SJSA1 (cell line): ENCODE measurements at regions not wholly inside any gene's neighbourhood (a gene's known extent, or its start where the extent isn't known, plus 50 kb on each side); places are given as distances from the start of the nearest gene placed in this dataset.

Experiments used
- DNase-seq, 2 experiments: peaks; one replicate each; pipeline ENCODE4 v3.0.0-alpha.2; 2015 to 2020; ENCODE audit warnings: low spot score in 2 of 2, low read depth in 1 of 2
- H3K27ac ChIP-seq: fragments of 250-450 bp; sonication (Bioruptor Pico); 2 replicates; pipeline ENCODE4 v1.5.1; 2020; ENCODE audit warnings: mild to moderate bottlenecking, moderate library complexity
- H3K27me3 ChIP-seq: fragments of 250-450 bp; sonication (Bioruptor Pico); replicated peaks from 2 replicates; pipeline ENCODE4 v1.5.1; 2020; ENCODE audit warnings: mild to moderate bottlenecking, moderate library complexity
- H3K36me3 ChIP-seq: fragments of 250-450 bp; sonication (Bioruptor Pico); 2 replicates; pipeline ENCODE4 v1.5.1; 2020; ENCODE audit warnings: mild to moderate bottlenecking
- H3K4me1 ChIP-seq: fragments of 250-450 bp; sonication (Bioruptor Pico); replicated peaks from 2 replicates; pipeline ENCODE4 v1.6.1; 2021; ENCODE audit warnings: mild to moderate bottlenecking
- H3K4me3 ChIP-seq: fragments of 250-450 bp; sonication (Bioruptor Pico); 2 replicates; pipeline ENCODE4 v1.5.1; 2020; ENCODE audit warnings: mild to moderate bottlenecking
- H3K9me3 ChIP-seq: fragments of 250-450 bp; sonication (Bioruptor Pico); replicated peaks from 2 replicates; pipeline ENCODE4 v1.5.1; 2020; ENCODE audit warnings: mild to moderate bottlenecking

DNA sequence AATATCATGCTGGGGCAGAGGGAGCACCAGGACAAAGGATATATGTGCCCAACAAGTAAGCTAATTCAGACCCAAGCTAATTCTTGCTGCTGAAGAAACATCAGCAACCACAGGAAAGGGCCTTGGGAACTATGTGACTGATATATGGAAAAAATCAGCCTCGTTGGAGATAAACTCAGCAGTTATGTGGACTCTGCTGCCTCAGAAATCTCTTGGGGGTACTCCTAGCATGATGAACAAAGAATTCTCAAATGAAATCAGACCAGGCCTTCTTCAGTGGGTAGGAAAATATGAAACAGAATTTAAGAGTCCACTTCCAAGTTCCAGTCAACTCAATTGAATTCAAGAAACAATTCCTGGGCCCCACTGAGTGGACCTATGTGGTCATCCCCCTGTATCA, 367.9 kb downstream of the TNS1 start:
- Histone ChIP-seq H3K27ac (no peak overlapping the region), H3K27me3 (no peaks in the 10 kb centered on the region), H3K4me1 (no peaks in the 10 kb centered on the region), H3K36me3 (no peaks in the 10 kb centered on the region), H3K4me3 (no peak overlapping the region), H3K9me3 (no peaks in the 10 kb centered on the region)
- DNase-seq = no peak

DNA sequence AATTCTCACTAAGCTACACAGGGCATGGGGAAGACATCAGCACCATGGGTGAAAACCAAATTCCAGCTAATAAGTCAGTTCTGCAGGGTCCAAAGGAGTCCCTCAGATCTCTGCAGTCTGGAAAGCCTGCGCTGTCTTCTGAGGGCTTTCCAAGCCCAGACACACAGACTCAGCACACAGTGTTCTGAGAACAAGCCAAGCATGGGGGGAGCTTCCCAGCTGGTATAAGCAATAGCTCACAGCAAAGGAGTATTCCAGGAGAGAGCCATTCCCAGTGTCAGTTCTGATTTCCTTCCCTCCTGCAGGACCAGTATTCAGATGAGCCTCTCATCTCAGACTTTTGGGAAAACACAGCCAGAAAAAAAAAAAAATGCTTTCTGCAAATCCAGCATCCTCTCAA, 370.8 kb downstream of the TNS1 start:
- Histone ChIP-seq H3K9me3 (no peaks in the 10 kb centered on the region), H3K4me3 (no peak overlapping the region), H3K27me3 (no peaks in the 10 kb centered on the region), H3K4me1 (no peaks in the 10 kb centered on the region), H3K27ac (no peak overlapping the region), H3K36me3 (no peaks in the 10 kb centered on the region)
- no peak for DNase-seq

DNA sequence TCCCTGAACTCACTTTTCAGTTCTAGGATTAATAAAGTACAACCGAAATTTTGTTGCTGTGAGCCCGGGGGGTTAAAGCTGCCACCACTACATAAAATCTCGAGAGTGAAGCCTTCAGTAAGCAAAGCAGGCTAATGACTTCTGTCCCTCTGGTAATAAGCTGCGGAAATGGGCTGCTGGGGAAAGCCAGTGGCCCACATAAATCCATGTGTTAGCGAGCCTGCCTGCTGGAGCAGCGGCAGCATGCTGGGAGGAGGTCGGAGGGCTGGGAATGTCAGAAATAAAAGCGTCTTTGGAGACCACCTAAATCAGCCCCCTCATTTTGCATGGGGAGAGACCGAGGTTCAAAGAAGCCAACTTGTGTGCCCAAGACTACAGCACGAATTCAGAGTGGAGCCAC, 371.7 kb downstream of the TNS1 start:
- Histone ChIP-seq H3K9me3 (no peaks in the 10 kb centered on the region), H3K27ac (no peak overlapping the region), H3K4me3 (no peak overlapping the region), H3K4me1 (no peaks in the 10 kb centered on the region), H3K27me3 (no peaks in the 10 kb centered on the region), H3K36me3 (no peaks in the 10 kb centered on the region)
- DNase-seq = no peak

DNA sequence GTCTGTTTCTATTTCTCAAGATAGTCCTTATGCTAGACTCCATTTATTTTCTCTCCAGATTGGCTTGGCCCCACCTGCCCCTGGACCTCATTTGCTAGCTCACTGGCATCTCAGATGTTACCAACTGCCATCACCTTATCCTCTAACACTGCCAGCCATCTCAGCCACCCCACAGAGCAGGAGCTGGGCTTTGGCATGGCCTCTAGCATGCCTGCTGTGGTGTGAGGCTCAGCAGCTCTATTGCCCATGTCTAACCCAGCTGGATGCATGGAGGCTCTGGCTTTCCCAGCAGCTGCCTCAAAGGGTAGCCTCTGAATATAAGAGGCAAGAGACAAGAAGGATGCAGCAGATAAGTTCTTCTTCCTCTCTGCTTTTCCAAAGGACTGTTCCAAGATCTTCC, 373.4 kb downstream of the TNS1 start:
- H3K4me3 ChIP-seq = no peak overlapping the region
- no peak for DNase-seq
- H3K36me3 ChIP-seq = no peaks in the 10 kb centered on the region
- no peak overlapping the region for H3K27ac ChIP-seq
- H3K27me3 ChIP-seq = no peaks in the 10 kb centered on the region
- no peaks in the 10 kb centered on the region for H3K9me3 ChIP-seq
- H3K4me1 ChIP-seq = no peaks in the 10 kb centered on the region

DNA sequence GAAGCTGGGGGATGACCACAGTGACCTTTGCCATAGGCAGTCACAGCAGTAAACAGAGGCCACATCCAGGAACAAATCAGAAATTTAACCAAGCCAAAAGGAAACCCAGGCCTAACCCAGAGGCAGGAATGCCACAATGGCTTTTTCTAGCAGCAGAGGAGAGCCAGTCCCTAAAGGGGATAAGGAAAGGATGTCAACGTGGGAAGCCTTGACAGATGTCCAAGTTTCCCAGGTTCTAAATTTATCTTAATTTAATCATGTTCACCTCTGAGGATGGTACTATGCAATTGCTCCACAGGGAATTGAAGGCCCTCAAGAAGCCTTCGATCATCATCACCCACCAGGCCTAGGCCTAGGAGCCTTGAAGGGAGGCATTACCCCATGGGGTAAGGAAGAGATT, 374.7 kb downstream of the TNS1 start:
- no peak overlapping the region for H3K4me3 ChIP-seq
- no peak for DNase-seq
- no peak overlapping the region for H3K27ac ChIP-seq
- H3K27me3 ChIP-seq = no peaks in the 10 kb centered on the region
- H3K9me3 ChIP-seq = no peaks in the 10 kb centered on the region
- H3K4me1 ChIP-seq = no peaks in the 10 kb centered on the region
- no peaks in the 10 kb centered on the region for H3K36me3 ChIP-seq

DNA sequence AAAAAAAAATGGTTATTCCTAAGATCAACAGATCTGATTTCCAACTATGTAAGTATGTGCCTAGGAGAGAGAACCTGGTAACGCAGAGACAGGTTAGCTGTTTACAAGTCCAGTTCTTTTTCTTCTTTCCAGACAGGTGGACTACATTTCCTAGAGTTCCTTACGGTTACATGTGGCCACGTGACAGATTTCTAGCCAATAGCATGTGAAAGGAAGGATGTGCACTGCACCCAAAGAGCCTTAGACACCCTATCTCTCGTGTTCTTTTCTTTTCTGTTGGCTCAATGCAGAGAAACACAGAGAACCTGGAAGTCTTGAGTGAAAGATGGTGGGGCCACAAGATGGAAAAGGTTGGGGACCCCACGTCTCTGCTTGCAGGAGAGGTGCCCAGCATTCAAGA, 375.9 kb downstream of the TNS1 start:
- peaks cover 10% of the 10 kb centered on the region for H3K4me1 ChIP-seq
- no peaks in the 10 kb centered on the region for H3K27me3 ChIP-seq
- no peak overlapping the region for H3K4me3 ChIP-seq
- no peak overlapping the region for H3K27ac ChIP-seq
- DNase-seq = no peak
- no peaks in the 10 kb centered on the region for H3K9me3 ChIP-seq
- H3K36me3 ChIP-seq = no peaks in the 10 kb centered on the region

DNA sequence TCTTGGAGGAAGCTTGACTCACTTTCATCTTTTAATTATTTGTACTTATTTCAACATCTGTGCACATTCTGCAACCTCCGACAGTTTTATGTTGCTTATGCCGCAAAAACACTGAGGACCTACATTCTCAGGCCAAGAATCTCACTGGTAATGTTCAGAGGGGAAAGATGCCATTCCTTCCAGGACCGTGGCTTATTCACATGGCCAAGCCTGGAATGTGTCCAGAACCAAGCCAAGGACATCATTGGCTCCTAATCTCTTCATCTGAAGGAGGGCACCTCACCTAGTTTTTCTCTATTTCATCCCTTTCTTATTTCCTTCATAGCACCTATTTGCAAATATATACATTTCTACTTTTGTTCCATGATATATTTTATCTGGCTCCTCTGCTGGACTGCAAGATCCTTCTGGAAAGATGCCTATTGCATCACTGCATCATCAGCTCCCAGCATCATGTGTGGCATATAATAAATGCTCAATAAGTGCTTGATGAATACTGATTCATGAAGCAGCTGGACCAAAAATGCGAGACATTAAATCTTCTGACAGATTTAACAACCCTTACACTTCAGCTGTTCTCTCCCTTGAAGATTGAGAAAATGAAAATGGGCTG, 377.1 kb downstream of the TNS1 start:
- no peaks in the 10 kb centered on the region for H3K9me3 ChIP-seq
- no peak overlapping the region for H3K4me3 ChIP-seq
- peaks cover 17% of the 10 kb centered on the region for H3K4me1 ChIP-seq
- H3K36me3 ChIP-seq = no peaks in the 10 kb centered on the region
- no peak overlapping the region for H3K27ac ChIP-seq
- no peak for DNase-seq
- no peaks in the 10 kb centered on the region for H3K27me3 ChIP-seq

DNA sequence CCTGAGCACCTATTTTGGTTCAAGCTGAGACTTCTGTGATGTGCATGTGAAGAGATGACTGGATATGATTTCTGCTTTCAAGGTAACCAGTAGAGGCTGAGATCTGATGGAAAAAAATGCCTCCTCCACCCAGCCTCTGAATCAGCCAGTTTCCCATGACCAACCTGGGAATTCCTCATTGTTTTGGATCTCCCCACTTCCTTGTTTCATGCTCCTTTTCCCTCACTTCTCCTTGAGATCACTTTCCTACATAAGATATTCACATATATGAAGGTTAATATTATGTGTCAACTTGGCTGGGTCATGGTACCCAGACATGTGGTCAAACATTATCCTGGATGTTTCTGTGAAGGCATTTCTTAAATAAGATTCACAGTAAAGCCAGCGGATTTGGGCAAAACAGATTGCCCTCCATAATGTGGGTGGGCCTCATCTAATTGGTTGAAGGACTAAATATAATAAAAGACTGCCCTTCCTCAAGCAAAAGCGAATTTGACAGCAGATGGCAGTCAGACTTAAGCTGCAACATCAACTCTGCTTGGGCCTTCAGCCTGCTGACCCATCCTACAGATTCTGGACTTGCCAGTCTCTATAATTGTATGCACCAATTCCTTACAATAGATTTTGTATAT, 379.4 kb downstream of the TNS1 start:
- H3K27me3 ChIP-seq = no peaks in the 10 kb centered on the region
- H3K27ac ChIP-seq = no peak overlapping the region
- H3K4me1 ChIP-seq = peaks cover 17% of the 10 kb centered on the region
- no peaks in the 10 kb centered on the region for H3K36me3 ChIP-seq
- no peak overlapping the region for H3K4me3 ChIP-seq
- H3K9me3 ChIP-seq = no peaks in the 10 kb centered on the region
- no peak for DNase-seq

DNA sequence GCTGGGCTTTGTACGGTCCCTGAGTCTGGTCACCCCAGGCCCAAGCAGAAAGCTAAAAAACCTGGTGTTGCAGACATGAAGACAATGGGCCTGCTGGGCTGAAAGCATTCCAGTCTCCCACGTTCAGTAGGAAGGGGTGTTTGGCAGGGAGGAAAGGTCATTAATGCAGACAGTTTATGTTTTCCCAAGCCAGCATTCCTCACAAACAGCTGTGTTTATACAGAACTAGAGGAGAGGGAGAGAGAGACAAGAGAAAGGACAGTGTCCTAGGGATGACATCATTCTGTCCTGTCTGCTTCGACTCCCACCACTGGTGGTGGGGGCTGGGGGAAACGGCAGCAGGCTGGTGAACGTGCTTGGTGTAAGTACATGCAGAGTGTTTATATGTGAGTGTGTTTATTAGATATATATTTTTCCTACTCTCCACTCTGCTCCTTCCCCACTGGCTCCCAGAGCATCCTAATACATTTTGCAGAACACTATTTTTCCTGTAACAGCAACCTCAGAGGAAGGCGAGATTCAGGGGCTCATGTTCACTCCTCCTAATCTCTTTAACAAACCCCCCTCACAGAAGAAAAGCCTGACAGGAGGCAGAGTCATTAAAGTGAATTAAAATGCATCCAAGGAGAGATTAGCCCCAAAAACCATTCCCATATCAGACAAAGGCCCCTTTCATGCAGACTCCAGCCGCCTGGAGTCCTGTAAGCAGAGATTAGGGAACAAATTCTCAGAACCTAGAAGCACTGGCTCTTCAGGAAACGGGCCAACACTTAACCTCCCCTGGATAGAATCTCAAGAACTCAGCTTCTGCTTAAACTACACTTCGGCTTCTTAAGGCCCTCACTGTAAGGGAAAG, 380.4 kb downstream of the TNS1 start:
- H3K4me3 ChIP-seq = no peak overlapping the region
- DNase-seq = peak; percentile 69 to 90
- H3K27ac ChIP-seq = no peak overlapping the region; the same call in 1 of the 2 replicates
- H3K4me1 ChIP-seq = peaks cover 17% of the 10 kb centered on the region
- no peaks in the 10 kb centered on the region for H3K9me3 ChIP-seq
- no peaks in the 10 kb centered on the region for H3K27me3 ChIP-seq
- no peaks in the 10 kb centered on the region for H3K36me3 ChIP-seq

DNA sequence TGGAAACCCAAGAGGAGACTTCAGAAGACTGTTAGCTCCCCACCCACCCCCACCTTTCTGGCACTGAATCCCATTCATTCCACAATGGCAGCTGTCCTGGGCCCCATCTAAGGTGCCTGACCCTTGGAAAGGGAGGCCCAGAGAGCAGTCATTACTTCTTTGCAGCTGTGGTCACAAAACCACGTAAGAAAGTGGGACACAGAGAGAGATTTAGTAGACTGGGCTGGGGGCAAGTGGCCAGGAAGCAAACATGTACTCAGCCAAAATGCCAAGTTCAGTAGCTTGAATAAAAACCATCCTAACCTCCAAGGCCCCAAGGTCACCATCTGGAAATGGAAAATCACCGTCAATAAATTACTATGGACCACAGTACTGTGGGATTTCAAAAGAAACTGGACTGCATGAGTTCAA, 381.4 kb downstream of the TNS1 start:
- no peaks in the 10 kb centered on the region for H3K27me3 ChIP-seq
- peaks cover 17% of the 10 kb centered on the region for H3K4me1 ChIP-seq
- no peak for DNase-seq
- no peaks in the 10 kb centered on the region for H3K36me3 ChIP-seq
- no peak overlapping the region for H3K27ac ChIP-seq
- no peaks in the 10 kb centered on the region for H3K9me3 ChIP-seq
- no peak overlapping the region for H3K4me3 ChIP-seq

DNA sequence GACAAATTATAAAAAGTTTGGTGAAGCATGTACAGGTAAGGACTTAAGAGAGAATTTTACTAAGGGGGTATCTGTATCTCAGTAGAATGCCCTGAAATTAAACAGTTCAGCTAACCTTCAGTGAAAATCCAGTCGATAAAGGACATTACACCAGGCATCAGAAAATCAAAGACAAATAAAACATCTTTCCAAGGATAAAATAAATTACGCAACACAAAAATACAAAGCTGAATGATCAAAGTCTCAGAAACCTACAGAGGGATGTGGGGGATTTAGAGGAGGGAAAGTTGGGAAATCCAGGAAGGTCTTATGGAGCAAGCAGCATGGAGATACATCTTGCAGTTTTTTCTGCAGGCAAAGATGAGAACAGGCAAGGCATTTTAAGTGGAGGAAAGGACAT, 384.1 kb downstream of the TNS1 start:
- no peaks in the 10 kb centered on the region for H3K27me3 ChIP-seq

DNA sequence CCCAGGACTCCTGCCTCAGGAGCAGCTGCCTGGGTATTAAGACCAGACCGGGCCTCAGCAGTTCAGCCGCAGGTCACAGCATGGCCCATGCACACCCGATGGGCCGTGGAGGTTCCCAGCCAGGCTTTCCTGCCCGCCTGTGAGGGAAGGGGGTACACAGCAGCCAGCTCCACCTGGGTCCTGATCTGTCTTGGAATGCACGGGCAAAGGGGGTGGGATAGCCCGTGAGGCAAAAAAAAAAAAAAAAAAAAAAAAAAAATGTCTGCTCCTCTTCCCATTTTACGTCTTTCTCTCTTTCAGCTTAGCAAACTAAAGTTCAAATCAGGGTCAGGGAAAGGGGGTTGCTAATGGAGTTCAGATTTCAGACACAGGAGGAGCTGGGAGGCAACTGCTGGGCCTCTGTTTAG, 385.2 kb downstream of the TNS1 start:
- Histone ChIP-seq H3K4me1 (peaks cover 14% of the 10 kb centered on the region), H3K36me3 (no peaks in the 10 kb centered on the region), H3K4me3 (no peak overlapping the region), H3K27me3 (no peaks in the 10 kb centered on the region), H3K27ac (no peak overlapping the region), H3K9me3 (no peaks in the 10 kb centered on the region)
- DNase-seq = no peak

More for the DNA sequence above, 384.1 kb downstream of the TNS1 start:
- Histone ChIP-seq H3K4me3 (no peak overlapping the region), H3K27ac (no peak overlapping the region), H3K4me1 (peaks cover 17% of the 10 kb centered on the region), H3K36me3 (no peaks in the 10 kb centered on the region), H3K9me3 (no peaks in the 10 kb centered on the region)
- DNase-seq = no peak

DNA sequence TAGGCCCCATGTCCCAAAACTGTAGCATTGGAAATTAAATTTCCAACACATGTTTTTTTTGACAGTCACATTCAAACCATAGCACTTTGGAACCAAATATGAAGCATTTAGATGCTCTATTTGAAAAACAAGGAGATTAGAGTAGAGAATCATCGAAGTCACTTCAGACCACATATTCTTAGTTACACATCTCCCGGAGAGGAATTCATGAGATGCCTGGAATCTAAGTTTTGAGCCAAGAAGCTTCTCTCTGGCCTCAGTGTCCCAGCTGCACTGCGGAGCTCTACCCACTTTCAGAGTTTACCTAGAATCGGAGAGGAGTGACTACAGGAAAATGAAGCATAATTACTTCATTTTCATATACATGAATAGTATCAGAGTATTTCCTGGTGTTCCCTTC, 385.9 kb downstream of the TNS1 start:
- Histone ChIP-seq H3K27me3 (no peaks in the 10 kb centered on the region), H3K27ac (no peak overlapping the region), H3K4me1 (peaks cover 7% of the 10 kb centered on the region), H3K9me3 (no peaks in the 10 kb centered on the region), H3K4me3 (no peak overlapping the region), H3K36me3 (no peaks in the 10 kb centered on the region)
- no peak for DNase-seq

DNA sequence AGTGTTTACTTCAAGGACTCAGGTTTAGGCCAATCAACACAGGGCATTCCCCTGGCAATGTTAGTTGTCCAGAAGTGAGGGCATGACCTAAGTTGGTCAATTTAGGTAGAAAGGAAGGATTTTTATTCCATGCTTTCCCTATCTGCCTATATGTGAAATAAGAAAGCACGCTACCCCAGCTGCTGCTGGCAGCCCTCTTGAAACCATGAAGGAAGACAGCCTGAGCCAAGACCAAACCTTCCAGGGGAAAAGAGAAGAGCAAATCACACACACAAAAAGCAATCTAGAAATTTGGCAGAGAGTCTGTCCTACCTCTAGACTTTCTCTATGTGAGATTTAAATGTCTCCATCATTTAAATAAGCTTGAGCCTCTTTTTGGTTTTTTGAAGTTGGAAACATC, 387.6 kb downstream of the TNS1 start:
- H3K9me3 ChIP-seq = no peaks in the 10 kb centered on the region
- H3K4me1 ChIP-seq = no peaks in the 10 kb centered on the region
- H3K27me3 ChIP-seq = no peaks in the 10 kb centered on the region
- H3K27ac ChIP-seq = no peak overlapping the region
- DNase-seq = no peak
- no peak overlapping the region for H3K4me3 ChIP-seq
- no peaks in the 10 kb centered on the region for H3K36me3 ChIP-seq
